Inferior parietal cortex (tissue), 1 donor: ENCODE measurements at regions not wholly inside any gene's neighbourhood (a gene's known extent, or its start where the extent isn't known, plus 50 kb on each side); places are given as distances from the start of the nearest gene placed in this dataset.
"Not testable (repeated sequence)": the region's sequence is repeated elsewhere in the genome, so short reads cannot be mapped to it uniquely, and the experiment has no call there.

Experiments used
- DNase-seq: peaks from one replicate; pipeline ENCODE4 v3.0.0-alpha.2; 2016; ENCODE audit errors: extremely low spot score

DNA sequence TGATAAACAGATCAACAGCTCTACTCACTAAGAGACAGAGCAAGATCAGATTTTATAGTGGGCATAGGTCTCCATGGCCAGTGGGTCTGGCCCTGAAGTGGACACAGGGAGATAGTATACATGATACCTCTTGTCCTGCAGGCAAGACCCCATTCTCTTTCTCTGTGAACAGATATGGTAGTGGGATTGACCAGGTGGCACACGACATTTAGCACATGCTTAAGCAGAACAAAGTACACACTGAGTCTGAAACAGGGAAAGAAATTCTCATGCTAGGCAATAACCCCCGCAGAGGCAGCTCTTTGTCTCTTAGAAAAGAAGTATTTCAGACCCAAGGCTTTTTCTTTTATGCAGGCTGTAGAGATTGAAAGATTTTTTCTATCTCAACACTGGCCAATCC, 1331.2 kb downstream of the FSCB start:
- no peak for DNase-seq

DNA sequence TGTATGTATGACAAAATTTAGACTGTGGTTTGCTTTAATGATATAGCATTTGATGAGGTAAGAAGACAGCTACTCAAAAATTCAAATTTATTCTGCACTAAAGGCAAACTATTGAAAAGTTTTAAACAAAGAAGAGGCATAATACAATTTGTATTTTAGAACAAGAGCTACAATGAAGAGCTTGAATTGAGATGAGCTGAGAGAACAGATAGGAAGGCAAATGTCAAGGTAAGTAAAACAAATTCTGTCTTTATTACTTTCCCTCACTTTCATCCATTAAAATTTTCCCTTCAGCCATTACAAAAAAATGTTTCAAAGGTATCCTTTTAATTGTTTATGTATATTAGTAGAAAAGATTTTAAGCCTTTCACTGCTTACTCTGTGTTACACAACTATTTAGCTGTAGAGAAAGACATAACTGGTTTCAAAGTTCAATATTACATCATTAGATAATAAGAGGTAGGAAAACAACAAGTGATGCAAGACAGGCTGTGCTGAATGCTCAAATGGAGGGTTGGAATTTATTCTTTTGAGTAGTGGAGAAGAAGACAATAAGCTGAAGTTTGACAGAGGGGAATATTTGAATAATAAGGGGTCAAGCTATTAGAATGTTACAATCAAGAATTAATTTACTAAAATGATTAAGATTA, 1334.1 kb downstream of the FSCB start:
- no peak for DNase-seq

- DNase-seq, result no peak
Measured at GRCh38 chr14:43169722-43170121, 1337.4 kb downstream of the FSCB start.

DNA sequence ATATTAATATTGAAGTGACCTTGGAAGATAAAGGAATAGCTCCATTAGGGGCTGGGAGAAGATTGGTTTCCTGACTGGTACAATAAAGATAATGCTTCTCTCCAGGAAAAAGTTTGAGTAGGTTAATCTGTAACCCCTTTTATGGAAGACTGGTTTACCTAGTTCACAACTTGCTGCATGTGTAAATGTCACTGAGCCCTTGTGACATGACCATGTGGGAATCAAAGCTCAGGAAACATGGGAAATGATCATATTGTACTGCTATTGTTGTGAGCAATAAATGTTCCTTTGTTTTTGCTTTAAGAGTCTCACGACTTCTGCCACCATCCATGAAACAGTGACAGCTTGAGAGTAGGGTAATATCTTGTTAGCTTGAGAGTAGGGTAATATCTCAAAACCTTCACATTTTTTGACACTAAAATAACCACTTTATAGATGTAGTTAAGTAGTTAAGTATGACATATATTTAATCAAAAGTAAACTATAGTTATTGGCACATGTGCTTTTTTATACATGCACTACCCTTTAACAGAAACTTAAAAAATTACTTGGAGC, 1338.6 kb downstream of the FSCB start:
- no peak for DNase-seq

- DNase-seq, result no peak
Measured at GRCh38 chr14:43166163-43166562, 1340.9 kb downstream of the FSCB start.

DNA sequence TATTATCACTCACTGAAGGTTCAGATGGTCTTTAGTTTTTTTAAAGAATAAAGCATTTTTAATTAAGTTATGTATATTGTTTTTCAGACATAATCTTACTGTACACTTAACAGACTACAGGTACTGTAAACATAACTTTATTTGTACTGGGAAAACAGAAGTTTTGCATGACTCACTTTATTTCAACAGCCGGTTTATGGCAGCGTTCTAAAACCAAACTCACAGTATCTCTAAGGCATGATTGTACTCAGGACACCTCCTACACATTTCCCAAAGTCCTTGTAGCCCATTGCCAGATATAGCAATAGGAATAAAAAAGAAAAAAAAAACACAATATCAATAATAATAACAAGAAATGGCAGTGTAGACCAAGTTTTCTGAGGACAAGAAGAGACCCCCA, 1341.4 kb downstream of the FSCB start:
- DNase-seq, result no peak

- DNase-seq, result no peak
Measured at GRCh38 chr14:43161477-43161876, 1345.6 kb downstream of the FSCB start.

GRCh38 chr14:43157661-43158060, 1349.4 kb downstream of the FSCB start:
- no peak for DNase-seq

DNA sequence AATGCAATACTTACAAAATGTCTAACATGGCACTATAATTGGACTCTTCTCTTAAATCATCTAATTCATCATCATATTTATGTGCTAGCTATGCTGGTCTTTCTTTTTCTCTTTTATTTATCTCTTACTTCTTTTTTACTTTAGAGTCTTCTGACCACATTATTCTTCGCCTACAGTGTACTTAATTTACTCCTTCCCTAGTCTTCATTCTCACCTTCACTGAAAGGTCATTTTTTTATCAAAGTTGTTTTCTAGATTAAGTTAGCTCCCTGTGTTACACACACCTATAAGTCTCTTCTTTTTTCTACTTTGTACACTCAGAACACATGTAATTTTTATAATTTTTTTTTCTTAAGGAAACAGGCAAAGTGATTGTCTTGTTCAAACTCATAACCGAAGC, 1351.2 kb downstream of the FSCB start:
- no peak for DNase-seq

DNA sequence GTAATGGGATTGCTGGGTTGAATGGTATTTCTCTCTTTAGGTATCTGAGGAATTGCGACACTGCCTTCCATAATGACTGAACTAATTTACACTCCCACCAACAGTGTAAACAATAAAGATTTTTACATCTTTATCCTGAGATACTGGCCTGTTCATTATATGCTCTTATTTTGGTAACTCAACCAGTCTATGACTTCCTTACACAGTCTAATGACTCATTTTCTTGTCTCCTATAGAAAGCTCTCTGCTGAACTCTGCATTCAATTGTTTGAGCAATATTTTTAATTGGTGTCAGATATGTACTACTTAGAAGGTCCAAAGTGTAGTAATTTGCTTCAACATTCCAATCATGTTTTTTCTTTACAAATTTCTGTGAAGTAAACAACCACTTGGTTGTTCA, 1351.8 kb downstream of the FSCB start:
- no peak for DNase-seq

- no peak for DNase-seq
Measured at GRCh38 chr14:43147485-43147884, 1359.6 kb downstream of the FSCB start.

- DNase-seq, result no peak
Measured at GRCh38 chr14:43145361-43145760, 1361.7 kb downstream of the FSCB start.

DNA sequence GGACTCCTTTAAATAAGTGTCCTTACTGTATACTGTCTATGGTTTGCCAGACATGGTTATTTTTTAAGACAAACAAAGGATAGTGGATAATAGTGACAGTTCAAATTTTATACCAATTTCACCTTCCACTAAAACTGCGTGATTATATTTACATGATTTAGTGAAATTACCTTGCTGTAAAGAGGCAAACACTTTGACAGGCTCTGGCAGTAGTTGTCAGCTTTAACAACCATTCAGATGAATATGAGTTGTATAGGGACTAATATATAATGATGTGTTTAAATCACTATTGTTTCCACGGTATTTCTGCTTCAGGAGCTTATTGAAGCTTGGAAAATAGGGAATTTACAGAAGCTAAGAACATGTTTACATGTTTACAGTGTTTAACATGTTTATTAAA, 1364.0 kb downstream of the FSCB start:
- no peak for DNase-seq

- DNase-seq, result no peak
Measured at GRCh38 chr14:43141636-43142191, 1365.4 kb downstream of the FSCB start.

- no peak for DNase-seq
Measured at GRCh38 chr14:43140453-43140852, 1366.6 kb downstream of the FSCB start.

- DNase-seq, result no peak
Measured at GRCh38 chr14:43135877-43136411, 1371.1 kb downstream of the FSCB start.

- DNase-seq, result no peak
Measured at GRCh38 chr14:43132441-43132840, 1374.6 kb downstream of the FSCB start.

GRCh38 chr14:43128429-43128828, 1378.7 kb downstream of the FSCB start:
- DNase-seq, result not testable (repeated sequence)

DNA sequence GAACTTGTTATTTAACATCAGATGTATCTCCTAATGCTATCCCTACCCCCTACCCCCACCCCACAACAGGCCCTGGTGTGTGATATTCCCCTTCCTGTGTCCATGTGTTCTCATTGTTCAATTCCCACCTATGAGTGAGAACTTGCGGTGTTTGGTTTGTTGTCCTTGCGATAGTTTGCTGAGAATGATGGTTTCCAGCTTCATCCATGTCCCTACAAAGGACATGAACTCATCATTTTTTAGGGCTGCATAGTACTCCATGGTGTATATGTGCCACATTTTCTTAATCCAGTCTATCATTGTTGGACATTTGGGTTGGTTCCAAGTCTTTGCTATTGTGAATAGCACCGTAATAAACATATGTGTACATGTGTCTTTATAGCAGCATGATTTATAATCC, 1379.2 kb downstream of the FSCB start:
- not testable (repeated sequence) for DNase-seq

DNA sequence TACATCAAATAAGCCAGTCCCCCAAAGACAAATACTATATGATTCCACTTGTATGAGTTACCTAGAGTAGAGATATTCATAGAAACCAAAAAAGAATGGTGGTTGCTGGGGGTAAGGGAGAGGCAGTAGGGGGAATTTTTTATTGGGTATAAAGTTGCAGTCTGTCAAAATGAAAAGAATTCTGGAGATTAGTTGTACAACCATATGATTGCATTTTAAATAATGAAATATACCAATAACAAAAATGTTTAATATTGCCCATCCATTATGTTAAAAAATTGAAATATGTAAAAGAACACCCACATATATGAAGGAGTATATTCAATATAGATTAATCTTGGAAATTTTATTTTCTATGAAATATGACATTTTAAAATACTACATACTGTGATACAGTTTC, 1383.5 kb downstream of the FSCB start:
- DNase-seq, result no peak

GRCh38 chr14:43119672-43120071, 1387.4 kb downstream of the FSCB start:
- no peak for DNase-seq

DNA sequence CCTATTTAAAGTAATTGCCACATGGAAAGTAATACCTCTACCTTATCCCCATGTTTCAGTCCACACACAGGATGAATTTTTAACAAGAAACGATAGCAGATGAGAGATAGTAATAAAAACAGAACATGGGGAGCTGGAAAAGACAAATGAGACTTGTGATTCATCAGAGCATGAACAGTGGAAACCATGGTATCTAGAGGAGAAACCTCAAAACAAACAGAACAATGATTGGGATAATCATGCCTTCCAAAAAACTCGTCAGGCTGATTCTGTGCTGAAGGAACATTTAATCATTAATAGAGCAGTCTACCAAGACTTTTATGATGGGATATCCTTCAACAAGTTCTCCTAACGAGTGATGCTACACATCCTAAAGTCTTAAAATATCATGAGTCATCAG, 1390.7 kb downstream of the FSCB start:
- DNase-seq, result no peak

DNA sequence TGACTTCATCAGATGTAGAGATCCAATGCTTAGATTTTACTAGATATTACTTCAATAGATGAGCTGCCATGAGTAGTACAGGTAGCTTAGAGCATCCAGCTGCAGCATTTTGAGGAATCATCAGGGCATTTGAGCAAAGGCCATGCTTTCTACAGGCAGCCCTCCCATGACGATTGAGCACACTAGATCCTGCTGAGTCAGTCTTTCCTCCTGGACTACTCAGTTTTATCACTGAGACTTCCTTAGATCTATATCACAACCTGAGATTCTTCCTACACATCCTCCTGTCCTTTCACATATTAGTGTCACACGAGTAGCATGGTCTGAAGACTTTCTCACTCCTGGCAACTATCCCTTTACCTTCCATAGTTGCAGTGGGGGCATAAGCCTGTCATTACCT, 1401.8 kb downstream of the FSCB start:
- DNase-seq, result no peak
